ENCODE measurements at regions not wholly inside any gene's neighbourhood (a gene's known extent, or its start where the extent isn't known, plus 50 kb on each side); places are given as distances from the start of the nearest gene placed in this dataset.
A peak's percentile ranks its signal among the peaks of the same experiment; 100 is the strongest.

GRCh38 chr2:18336975-18337374 lies 223.5 kb downstream of the RDH14 start:
- CTCF ChIA-PET: no interaction called here
- 100% methylated on average over 1 of the region's 2 CpGs; no CpG with 5 or more reads in 1 of the 2 experiments for WGBS, 2 experiments (ENCODE audit: extremely low coverage in 2 of 2, insufficient read length in 1 of 2)
- H2AFZ ChIP-seq (replicated peaks; ENCODE audit: low read length, poor library complexity): no peak overlapping the region

More at GRCh38 chr2:18336975-18337374, 223.5 kb downstream of the RDH14 start:
- Histone ChIP-seq H3K18ac (ENCODE audit: low read depth, low read length) (peak overlapping the region; percentile 17; the same call in 1 of the 2 replicates), H4K91ac (ENCODE audit: insufficient read depth, low read depth, low read length) (peak overlapping the region; percentile 10; the same call in 1 of the 2 replicates), H2AK5ac (ENCODE audit: low read depth, low read length) (peak overlapping the region; percentile 70), H2AK9ac (replicated peaks; ENCODE audit: low read depth, low read length, poor library complexity) (no peak overlapping the region), H4K20me1 (ENCODE audit: insufficient read depth, low read length) (no peaks in the 10 kb centered on the region; the same call in 1 of the 2 replicates), H3K4me2 (ENCODE audit: low read depth, low read length) (no peak overlapping the region), H4K5ac (ENCODE audit: low read depth, low read length) (no peak overlapping the region), H3K36me3 (ENCODE audit: control insufficient read depth, insufficient read depth, low read length) (no peaks in the 10 kb centered on the region), H3K23ac (ENCODE audit: low read depth, low read length) (peak overlapping the region; percentile 56), H4K8ac (ENCODE audit: low read depth in 2 of 2, low read length in 2 of 2) (0 out of 4 replicates have a peak overlapping the region, but pooled peaks of 1 of the 2 experiments have one; percentile 9), H3K79me1 (ENCODE audit: low read depth in 1 of 2, low read length in 2 of 2) (no peaks in the 10 kb centered on the region), H2BK15ac (ENCODE audit: low read depth, low read length) (peak overlapping the region; percentile 66; the same call in 1 of the 3 replicates), H3K9me1 (ENCODE audit: insufficient read depth, low read length) (no peaks in the 10 kb centered on the region), H3K14ac (replicated peaks; ENCODE audit: low read depth, low read length) (peak overlapping the region; percentile 45), H3K9ac (ENCODE audit: low read depth, low read length) (no peak overlapping the region), H3K4me3 (ENCODE audit: insufficient read depth, low read depth, low read length) (no peak overlapping the region), H2BK20ac (ENCODE audit: low read depth, low read length) (peak overlapping the region; percentile 58), H3K4me1 (ENCODE audit: control insufficient read depth, insufficient read depth, low read length) (peaks cover 2% of the 10 kb centered on the region; the same call in 1 of the 2 replicates), H3K4ac (ENCODE audit: low read depth, low read length) (peak overlapping the region; percentile 40; the same call in 1 of the 2 replicates), H3K27ac (ENCODE audit: insufficient read depth, low read length) (no peak overlapping the region), H3K9me3 (ENCODE audit: control insufficient read depth, insufficient read depth, low read length) (no peaks in the 10 kb centered on the region), H2BK120ac (ENCODE audit: low read depth, low read length) (peak overlapping the region; percentile 49), H2BK5ac (ENCODE audit: low read depth, low read length, poor library complexity, severe bottlenecking) (no peak overlapping the region), H3K27me3 (ENCODE audit: control insufficient read depth, insufficient read depth, low read length) (no peaks in the 10 kb centered on the region), H3K56ac (ENCODE audit: extremely low read depth, insufficient read depth, low read length) (no peak overlapping the region)
- no TSS peak for BruUV-seq (replicated peaks)
- intact Hi-C loops (cut with micrococcal nuclease): no loop called here
- in situ Hi-C loops (cut with MboI; ENCODE audit: low sequenced_read_pairs): no loop called here
- TF ChIP-seq BHLHE40 (IDR thresholded peaks at IDR 0.05; ENCODE audit: low read depth, low read length): peak; percentile 49; the same call in 1 of the 2 replicates
- no peak for TF ChIP-seq CEBPB (IDR thresholded peaks at IDR 0.05; ENCODE audit: low read depth, low read length)
- ATAC-seq (ENCODE audit: low read depth) (no peak), DNase-seq (peak; percentile 32)
- dilution Hi-C loops (cut with HindIII; ENCODE audit: low sequenced_read_pairs, unreplicated experiment): no loop called here
- POLR2A ChIA-PET (ENCODE audit: unreplicated experiment): no interaction called here

All from IMR-90 (cell line).